T-cell (primary cell): ENCODE measurements at regions not wholly inside any gene's neighbourhood (a gene's known extent, or its start where the extent isn't known, plus 50 kb on each side); places are given as distances from the start of the nearest gene placed in this dataset.

ENCODE experiments used
- ATAC-seq, 4 experiments: fragments of 200-7000 bp in 3 of 4; fragments of 150-1000 bp in 1 of 4; cut with Tn5 transposase; replicated peaks in 1 of 4; 1 replicate in 3 of 4; 2 replicates in 1 of 4; pipeline ENCODE4 v1.10.0; 2021; ENCODE audit warnings: moderate library complexity in 3 of 4, mild to moderate bottlenecking in 2 of 4, moderate number of reproducible peaks in 1 of 4
- CTCF ChIA-PET, 2 donors: fragments of 300-600 bp; sonication (Branson Sonifier 250); formaldehyde crosslinking; loops; one replicate each; lab custom pipeline; 2022; ENCODE audit warnings: antibody characterized with exemption in 2 of 2; lab: Charles Lee
- POLR2A ChIA-PET, 2 donors: fragments of 300-600 bp; sonication (Branson Sonifier 250); formaldehyde crosslinking; loops; one replicate each; lab custom pipeline; 2022; ENCODE audit warnings: antibody characterized with exemption in 2 of 2; lab: Charles Lee
- DNase-seq, 35 experiments: peaks; one replicate each; pipeline versions ENCODE4 v3.0.0 to v3.0.0-alpha.2; 2013 to 2023
- H3K27ac ChIP-seq: one replicate; pipeline ENCODE4 v1.5.1; 2013; ENCODE audit warnings: low read length
- H3K27me3 ChIP-seq, 2 experiments: replicated peaks in 1 of 2; 1 replicate in 1 of 2; 2 replicates in 1 of 2; pipeline versions ENCODE4 v1.6.1 to v1.7.0; 2013; ENCODE audit warnings: low read length in 1 of 2, mixed read lengths in 1 of 2; ENCODE audit not compliant: control insufficient read depth in 2 of 2, insufficient read depth in 2 of 2; ENCODE audit errors: extremely low read depth in 1 of 2
- H3K36me3 ChIP-seq, 2 donors: 1 replicate in 1 of 2; 2 replicates in 1 of 2; pipeline versions ENCODE4 v1.6.1 to v1.7.0; 2013; ENCODE audit warnings: low read length in 1 of 2; ENCODE audit not compliant: control insufficient read depth in 2 of 2, insufficient read depth in 1 of 2; ENCODE audit errors: extremely low read depth in 1 of 2
- H3K4me1 ChIP-seq, 2 experiments: 1 replicate in 1 of 2; 2 replicates in 1 of 2; pipeline versions ENCODE4 v1.6.1 to v1.7.0; 2013; ENCODE audit warnings: low read length in 2 of 2, mixed read lengths in 1 of 2; ENCODE audit not compliant: insufficient read depth in 2 of 2, control insufficient read depth in 1 of 2; ENCODE audit errors: extremely low read depth in 1 of 2
- H3K4me3 ChIP-seq, 2 donors: 1 replicate in 1 of 2; 2 replicates in 1 of 2; pipeline versions ENCODE4 v1.5.1 to v1.7.0; 2013; ENCODE audit warnings: mild to moderate bottlenecking in 2 of 2, low read length in 1 of 2, moderate library complexity in 1 of 2; ENCODE audit not compliant: control insufficient read depth in 1 of 2; ENCODE audit errors: extremely low read depth in 1 of 2
- H3K9me3 ChIP-seq: 2 replicates; pipeline ENCODE4 v1.7.0; 2013
- H3K27ac Mint-ChIP-seq, 2 donors: one replicate each; pipeline ENCODE4 v1.8.0; 2020 to 2021; ENCODE audit warnings: mild to moderate bottlenecking in 2 of 2, mixed read lengths in 2 of 2
- H3K27me3 Mint-ChIP-seq, 2 donors: one replicate each; pipeline ENCODE4 v1.8.0; 2021 to 2022; ENCODE audit warnings: mixed read lengths in 2 of 2
- H3K36me3 Mint-ChIP-seq: one replicate; pipeline ENCODE4 v1.8.0; 2021; ENCODE audit warnings: mixed read lengths
- H3K4me1 Mint-ChIP-seq, 3 donors: one replicate each; pipeline ENCODE4 v1.8.0; 2020 to 2022; ENCODE audit warnings: mixed read lengths in 3 of 3, mild to moderate bottlenecking in 1 of 3
- H3K4me3 Mint-ChIP-seq, 3 donors: one replicate each; pipeline ENCODE4 v1.8.0; 2020 to 2022; ENCODE audit warnings: mild to moderate bottlenecking in 3 of 3, mixed read lengths in 3 of 3, moderate library complexity in 3 of 3
- H3K9me3 Mint-ChIP-seq, 3 donors: one replicate each; pipeline ENCODE4 v1.8.0; 2020 to 2022; ENCODE audit warnings: mixed read lengths in 3 of 3
- WGBS: methylation state at CpG from one replicate; pipeline ENCODE4 v1.1.5; 2013; ENCODE audit warnings: missing lambda C conversion rate; ENCODE audit not compliant: insufficient coverage; 5-methylcytosine and 5-hydroxymethylcytosine counted together

DNA sequence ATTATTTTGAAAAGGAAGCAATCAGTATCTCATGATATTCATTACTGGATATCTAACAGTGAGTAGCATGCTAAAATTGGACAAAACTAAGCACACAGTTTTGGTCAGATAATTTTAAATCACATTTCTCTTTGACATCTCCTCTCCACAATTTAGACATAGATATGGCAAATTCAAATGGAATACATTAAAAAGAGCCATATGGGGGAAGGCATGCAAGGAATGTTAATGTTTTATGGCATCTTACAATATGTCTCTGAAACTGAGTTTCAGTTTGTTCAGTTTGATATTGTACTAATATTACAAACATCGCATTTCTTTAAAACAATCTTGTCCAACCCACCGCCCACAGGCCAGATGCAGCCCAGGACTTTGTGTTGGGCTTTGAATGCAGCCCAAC, 151.0 kb downstream of the HTR1A start:
- no peaks in the 10 kb centered on the region for H3K27me3 Mint-ChIP-seq
- H3K27ac Mint-ChIP-seq = no peak overlapping the region
- H3K4me3 Mint-ChIP-seq = no peak overlapping the region
- Histone ChIP-seq H3K27ac (no peak overlapping the region), H3K27me3 (no peaks in the 10 kb centered on the region), H3K4me1 (no peaks in the 10 kb centered on the region), H3K36me3 (no peaks in the 10 kb centered on the region), H3K4me3 (no peak overlapping the region), H3K9me3 (peaks cover 3% of the 10 kb centered on the region)
- ATAC-seq = no peak
- DNase-seq = no peak
- H3K4me1 Mint-ChIP-seq = no peaks in the 10 kb centered on the region
- no peaks in the 10 kb centered on the region for H3K36me3 Mint-ChIP-seq
- no CpG with 5 or more reads among the region's 2 CpGs for WGBS
- peaks cover 15 to 24% (median 17%) of the 10 kb centered on the region in 3 donors for H3K9me3 Mint-ChIP-seq
- POLR2A ChIA-PET = no interaction called here
- CTCF ChIA-PET = no interaction called here

DNA sequence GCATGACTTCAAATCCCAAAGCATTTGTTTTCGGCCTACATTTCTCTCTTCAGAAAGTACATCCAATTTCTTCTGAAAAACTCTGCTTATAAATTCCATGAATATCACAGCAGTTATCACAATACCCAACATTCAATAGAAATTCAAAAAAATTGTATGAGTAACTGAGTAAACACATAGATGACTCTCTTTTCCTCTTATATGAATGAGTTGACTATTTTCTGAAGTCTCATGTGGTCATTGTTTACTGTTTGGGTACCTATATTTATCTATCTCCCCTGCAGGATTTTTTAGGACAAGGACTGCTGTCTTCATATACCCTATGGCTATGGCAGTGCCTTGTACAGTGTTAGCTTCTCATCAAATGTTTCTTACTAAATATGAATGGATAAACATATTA, 157.1 kb downstream of the HTR1A start:
- Histone ChIP-seq H3K27me3 (no peaks in the 10 kb centered on the region), H3K4me1 (no peaks in the 10 kb centered on the region), H3K9me3 (no peaks in the 10 kb centered on the region), H3K36me3 (no peaks in the 10 kb centered on the region), H3K4me3 (no peak overlapping the region), H3K27ac (no peak overlapping the region)
- Mint-ChIP-seq H3K4me1 (no peaks in the 10 kb centered on the region), H3K27me3 (no peaks in the 10 kb centered on the region), H3K27ac (no peak overlapping the region), H3K4me3 (no peak overlapping the region), H3K36me3 (no peaks in the 10 kb centered on the region), H3K9me3 (peaks cover 8 to 10% (median 9%) of the 10 kb centered on the region in 3 donors)
- no CpG with 5 or more reads among the region's 1 CpG for WGBS
- ChIA-PET POLR2A (interaction anchor here in 1 of 2 donors (0.5 kb wide), 1 partner anchor 977 kb away, joined by 4 read pairs; no protein-coding TSS in a partner anchor), CTCF (no interaction called here)
- no peak for ATAC-seq
- no peak for DNase-seq

DNA sequence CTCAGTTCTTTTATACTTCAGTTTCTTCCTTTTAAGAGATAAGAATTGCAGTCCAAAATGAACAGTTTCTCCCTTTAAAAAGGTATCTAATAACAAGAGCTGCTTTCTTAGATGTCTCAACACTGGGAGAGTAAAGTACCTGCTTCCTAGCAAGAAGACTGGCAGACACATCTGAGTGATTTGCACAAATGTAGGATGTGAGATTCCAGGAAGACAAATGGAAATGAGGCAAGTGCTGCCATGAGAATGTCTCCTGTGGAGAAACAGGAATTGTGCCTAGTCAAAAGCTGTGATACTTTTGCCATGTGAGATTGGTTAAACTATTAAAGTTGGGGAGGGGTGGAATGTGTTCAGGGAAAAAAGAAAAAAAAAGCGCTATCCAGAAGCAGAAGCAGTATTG, 159.1 kb downstream of the HTR1A start:
- WGBS = no CpG with 5 or more reads among the region's 1 CpG
- Histone ChIP-seq H3K4me3 (no peak overlapping the region), H3K27me3 (no peaks in the 10 kb centered on the region), H3K27ac (no peak overlapping the region), H3K4me1 (no peaks in the 10 kb centered on the region), H3K9me3 (no peaks in the 10 kb centered on the region), H3K36me3 (no peaks in the 10 kb centered on the region)
- no peak overlapping the region for H3K4me3 Mint-ChIP-seq
- peaks cover 3 to 21% (median 16%) of the 10 kb centered on the region in 3 donors for H3K9me3 Mint-ChIP-seq
- ATAC-seq (no peak), DNase-seq (no peak)
- H3K27ac Mint-ChIP-seq = no peak overlapping the region
- POLR2A ChIA-PET = no interaction called here
- CTCF ChIA-PET = no interaction called here
- H3K27me3 Mint-ChIP-seq = no peaks in the 10 kb centered on the region
- no peaks in the 10 kb centered on the region for H3K36me3 Mint-ChIP-seq
- H3K4me1 Mint-ChIP-seq = no peaks in the 10 kb centered on the region

GRCh38 chr5:63794979-63795378, 167.3 kb downstream of the HTR1A start:
- ChIA-PET CTCF (no interaction called here), POLR2A (no interaction called here)
- Mint-ChIP-seq H3K27me3 (no peaks in the 10 kb centered on the region), H3K36me3 (no peaks in the 10 kb centered on the region), H3K27ac (no peak overlapping the region), H3K9me3 (peaks cover 17 to 38% (median 33%) of the 10 kb centered on the region in 3 donors), H3K4me3 (no peak overlapping the region), H3K4me1 (no peaks in the 10 kb centered on the region)
- Histone ChIP-seq H3K9me3 (no peaks in the 10 kb centered on the region), H3K36me3 (no peaks in the 10 kb centered on the region), H3K4me1 (no peaks in the 10 kb centered on the region), H3K27me3 (no peaks in the 10 kb centered on the region), H3K27ac (no peak overlapping the region), H3K4me3 (no peak overlapping the region)
- no peak for DNase-seq
- WGBS = 43% methylated on average over 1 of the region's 2 CpGs
- ATAC-seq = no peak

GRCh38 chr5:63794296-63794695, 167.9 kb downstream of the HTR1A start:
- Mint-ChIP-seq H3K9me3 (peaks cover 17 to 34% (median 33%) of the 10 kb centered on the region in 3 donors), H3K4me1 (no peaks in the 10 kb centered on the region), H3K27me3 (no peaks in the 10 kb centered on the region), H3K36me3 (no peaks in the 10 kb centered on the region), H3K27ac (no peak overlapping the region), H3K4me3 (no peak overlapping the region)
- no peaks in the 10 kb centered on the region for H3K27me3 ChIP-seq
- POLR2A ChIA-PET = no interaction called here
- no peak overlapping the region for H3K27ac ChIP-seq
- H3K9me3 ChIP-seq = no peaks in the 10 kb centered on the region
- no peaks in the 10 kb centered on the region for H3K4me1 ChIP-seq
- H3K4me3 ChIP-seq = no peak overlapping the region
- DNase-seq (no peak), ATAC-seq (no peak)
- CTCF ChIA-PET = no interaction called here
- H3K36me3 ChIP-seq = no peaks in the 10 kb centered on the region

DNA sequence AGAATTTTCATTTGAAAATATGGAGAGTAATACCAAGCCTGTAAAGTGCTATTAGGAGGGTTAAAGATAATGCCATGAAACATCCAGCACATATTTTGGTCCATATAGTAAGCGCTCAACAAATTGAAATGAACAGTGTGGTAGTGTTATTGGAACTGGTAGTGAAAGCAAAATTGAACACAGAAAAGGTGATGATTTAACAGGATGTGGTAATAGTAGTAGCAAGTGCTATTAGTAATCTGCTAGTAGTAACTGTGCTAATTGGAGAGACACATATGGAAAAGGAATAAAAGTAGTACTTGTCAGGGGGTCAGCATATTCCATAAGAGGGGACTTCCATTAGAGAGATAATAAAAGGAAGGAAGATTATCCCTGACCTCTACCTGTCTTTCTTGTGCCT, 187.3 kb downstream of the HTR1A start:
- H3K27ac Mint-ChIP-seq = no peak overlapping the region

GRCh38 chr5:63768221-63768620, 194.0 kb downstream of the HTR1A start:
- H3K27ac Mint-ChIP-seq = no peak overlapping the region
- H3K4me1 Mint-ChIP-seq = no peaks in the 10 kb centered on the region
- 77% methylated on average over 2 of the region's 4 CpGs for WGBS
- no peaks in the 10 kb centered on the region for H3K27me3 Mint-ChIP-seq
- CTCF ChIA-PET = no interaction called here
- H3K36me3 Mint-ChIP-seq = no peaks in the 10 kb centered on the region
- no peak overlapping the region for H3K4me3 Mint-ChIP-seq
- Histone ChIP-seq H3K4me3 (no peak overlapping the region), H3K36me3 (no peaks in the 10 kb centered on the region), H3K4me1 (no peaks in the 10 kb centered on the region), H3K27ac (no peak overlapping the region), H3K9me3 (no peaks in the 10 kb centered on the region), H3K27me3 (no peaks in the 10 kb centered on the region)
- POLR2A ChIA-PET = no interaction called here
- peaks cover 0 to 4% (median 3%) of the 10 kb centered on the region in 3 donors for H3K9me3 Mint-ChIP-seq
- no peak for ATAC-seq
- DNase-seq = no peak

More for the DNA sequence above, 187.3 kb downstream of the HTR1A start:
- no peak overlapping the region for H3K4me3 ChIP-seq
- Mint-ChIP-seq H3K4me1 (no peaks in the 10 kb centered on the region), H3K27me3 (no peaks in the 10 kb centered on the region), H3K36me3 (no peaks in the 10 kb centered on the region), H3K9me3 (peaks cover 0 to 8% (median 0%) of the 10 kb centered on the region in 3 donors), H3K4me3 (no peak overlapping the region)
- H3K27ac ChIP-seq = no peak overlapping the region
- DNase-seq (no peak), ATAC-seq (no peak)
- POLR2A ChIA-PET = no interaction called here
- H3K27me3 ChIP-seq = no peaks in the 10 kb centered on the region
- H3K4me1 ChIP-seq = no peaks in the 10 kb centered on the region
- CTCF ChIA-PET = no interaction called here
- WGBS = no CpG with 5 or more reads among the region's 1 CpG
- H3K9me3 ChIP-seq = no peaks in the 10 kb centered on the region
- H3K36me3 ChIP-seq = no peaks in the 10 kb centered on the region
